NT2/D1 (cell line): ENCODE measurements at regions not wholly inside any gene's neighbourhood (a gene's known extent, or its start where the extent isn't known, plus 50 kb on each side); places are given as distances from the start of the nearest gene placed in this dataset.
A peak's percentile ranks its signal among the peaks of the same experiment; 100 is the strongest.

Experiments used
- DNase-seq: peaks from one replicate; pipeline ENCODE4 v3.0.0-alpha.2; 2011; ENCODE audit warnings: low read depth, low spot score
- H3K27me3 ChIP-seq: 2 replicates; pipeline ENCODE4 v1.6.0; 2011; ENCODE audit warnings: mild to moderate bottlenecking; ENCODE audit not compliant: insufficient read length, insufficient read depth
- H3K36me3 ChIP-seq: 2 replicates; pipeline ENCODE4 v1.6.1; 2011; ENCODE audit warnings: mild to moderate bottlenecking, low read length, mixed read lengths; ENCODE audit not compliant: insufficient read depth, insufficient read length
- H3K4me1 ChIP-seq: 2 replicates; pipeline ENCODE4 v1.5.1; 2011; ENCODE audit not compliant: insufficient read depth, insufficient read length
- H3K4me3 ChIP-seq: 2 replicates; pipeline ENCODE4 v1.5.1; 2011; ENCODE audit warnings: low read depth; ENCODE audit not compliant: insufficient read length
- H3K9ac ChIP-seq: 2 replicates; pipeline ENCODE4 v1.6.0; 2011; ENCODE audit warnings: low read depth; ENCODE audit not compliant: insufficient read length
- H3K9me3 ChIP-seq: 2 replicates; pipeline ENCODE4 v1.5.1; 2011; ENCODE audit warnings: mild to moderate bottlenecking, low read length; ENCODE audit not compliant: insufficient read depth
- SUZ12 ChIP-seq: IDR thresholded peaks from 2 replicates; pipeline ENCODE4 v1.6.1; 2011; ENCODE audit not compliant: insufficient read length, insufficient read depth; ENCODE audit errors: extremely low read depth
- YY1 ChIP-seq: IDR thresholded peaks from 2 replicates; pipeline ENCODE4 v1.6.1; 2011; ENCODE audit not compliant: insufficient read length, insufficient read depth
- ZNF274 ChIP-seq: IDR thresholded peaks from 2 replicates; pipeline ENCODE4 v1.6.1; 2011; ENCODE audit warnings: mild to moderate bottlenecking, low read depth, low read length

GRCh38 chr2:52852006-52852405 is 915.6 kb upstream of the CHAC2 start:
- no peaks in the 10 kb centered on the region for H3K36me3 ChIP-seq
- H3K9ac ChIP-seq: no peak overlapping the region
- H3K9me3 ChIP-seq: no peaks in the 10 kb centered on the region
- H3K27me3 ChIP-seq: no peaks in the 10 kb centered on the region
- no peak for TF ChIP-seq SUZ12
- no peak for TF ChIP-seq ZNF274
- TF ChIP-seq YY1: no peak
- H3K4me3 ChIP-seq: no peak overlapping the region
- DNase-seq: no peak
- H3K4me1 ChIP-seq: no peaks in the 10 kb centered on the region

GRCh38 chr2:52844701-52845423 is 922.7 kb upstream of the CHAC2 start:
- TF ChIP-seq YY1 (no peak), SUZ12 (no peak), ZNF274 (no peak)

GRCh38 chr2:52835909-52836308 is 931.7 kb upstream of the CHAC2 start:
- Histone ChIP-seq H3K4me3 (no peak overlapping the region), H3K27me3 (no peaks in the 10 kb centered on the region), H3K9ac (no peak overlapping the region), H3K9me3 (no peaks in the 10 kb centered on the region), H3K36me3 (no peaks in the 10 kb centered on the region), H3K4me1 (no peaks in the 10 kb centered on the region)
- DNase-seq: no peak
- TF ChIP-seq SUZ12 (no peak), ZNF274 (no peak), YY1 (no peak)

More at GRCh38 chr2:52844701-52845423, 922.7 kb upstream of the CHAC2 start:
- Histone ChIP-seq H3K9ac (no peak overlapping the region), H3K4me3 (no peak overlapping the region), H3K36me3 (no peaks in the 10 kb centered on the region), H3K4me1 (no peaks in the 10 kb centered on the region), H3K27me3 (no peaks in the 10 kb centered on the region), H3K9me3 (no peaks in the 10 kb centered on the region)
- DNase-seq: peak; percentile 22

GRCh38 chr2:52831216-52831615 is 936.4 kb upstream of the CHAC2 start:
- Histone ChIP-seq H3K27me3 (no peaks in the 10 kb centered on the region), H3K9ac (no peak overlapping the region), H3K36me3 (no peaks in the 10 kb centered on the region), H3K9me3 (no peaks in the 10 kb centered on the region), H3K4me1 (no peaks in the 10 kb centered on the region), H3K4me3 (no peak overlapping the region)
- TF ChIP-seq YY1 (no peak), SUZ12 (no peak), ZNF274 (no peak)
- no peak for DNase-seq

GRCh38 chr2:52828112-52828511 is 939.5 kb upstream of the CHAC2 start:
- Histone ChIP-seq H3K4me1 (no peaks in the 10 kb centered on the region), H3K9me3 (no peaks in the 10 kb centered on the region), H3K27me3 (no peaks in the 10 kb centered on the region), H3K9ac (no peak overlapping the region), H3K4me3 (no peak overlapping the region), H3K36me3 (no peaks in the 10 kb centered on the region)
- TF ChIP-seq YY1 (no peak), SUZ12 (no peak), ZNF274 (no peak)
- DNase-seq: no peak

- TF ChIP-seq SUZ12 (no peak), ZNF274 (no peak), YY1 (no peak)
- Histone ChIP-seq H3K27me3 (no peaks in the 10 kb centered on the region), H3K4me3 (no peak overlapping the region), H3K36me3 (no peaks in the 10 kb centered on the region), H3K9ac (no peak overlapping the region), H3K4me1 (no peaks in the 10 kb centered on the region), H3K9me3 (no peaks in the 10 kb centered on the region)
- no peak for DNase-seq
Measured at GRCh38 chr2:52821631-52822030, 946.0 kb upstream of the CHAC2 start.

GRCh38 chr2:52818958-52819357 is 948.6 kb upstream of the CHAC2 start:
- no peaks in the 10 kb centered on the region for H3K36me3 ChIP-seq
- TF ChIP-seq SUZ12 (no peak), ZNF274 (no peak), YY1 (no peak)
- no peak overlapping the region for H3K9ac ChIP-seq
- no peaks in the 10 kb centered on the region for H3K27me3 ChIP-seq
- no peaks in the 10 kb centered on the region for H3K4me1 ChIP-seq
- no peak overlapping the region for H3K4me3 ChIP-seq
- DNase-seq: no peak
- H3K9me3 ChIP-seq: no peaks in the 10 kb centered on the region
